H9 (cell line): ENCODE measurements at regions not wholly inside any gene's neighbourhood (a gene's known extent, or its start where the extent isn't known, plus 50 kb on each side); places are given as distances from the start of the nearest gene placed in this dataset.

Experiments used
- DNase-seq: peaks from one replicate; pipeline ENCODE4 v3.0.0-alpha.2; 2017
- H2AFZ ChIP-seq: one replicate; pipeline ENCODE4 v1.6.1; 2013; ENCODE audit warnings: mild to moderate bottlenecking, low read length, control low read depth, moderate library complexity
- H2AK5ac ChIP-seq: 2 replicates; pipeline ENCODE4 v1.6.1; 2013; ENCODE audit warnings: low read length, control low read depth, mixed read lengths; ENCODE audit not compliant: insufficient read length
- H2BK120ac ChIP-seq: one replicate; pipeline ENCODE4 v1.6.1; 2013; ENCODE audit warnings: low read depth, mild to moderate bottlenecking, low read length, control low read depth, inconsistent platforms; ENCODE audit not compliant: poor library complexity, severe bottlenecking
- H2BK12ac ChIP-seq: 2 replicates; pipeline ENCODE4 v1.6.1; 2013; ENCODE audit warnings: low read length, control low read depth, mixed read lengths, low read depth; ENCODE audit not compliant: insufficient read length
- H2BK15ac ChIP-seq: 2 replicates; pipeline ENCODE4 v1.6.1; 2013; ENCODE audit warnings: low read depth, low read length, control low read depth
- H2BK20ac ChIP-seq: one replicate; pipeline ENCODE4 v1.6.1; 2013; ENCODE audit warnings: low read depth, mild to moderate bottlenecking, low read length, control low read depth, inconsistent platforms; ENCODE audit not compliant: poor library complexity, severe bottlenecking
- H2BK5ac ChIP-seq: 2 replicates; pipeline ENCODE4 v1.6.1; 2013; ENCODE audit warnings: low read length, control low read depth, mixed read lengths; ENCODE audit not compliant: insufficient read length
- H3K14ac ChIP-seq: 2 replicates; pipeline ENCODE4 v1.6.1; 2013; ENCODE audit warnings: low read length, control low read depth; ENCODE audit not compliant: insufficient read depth
- H3K18ac ChIP-seq: 2 replicates; pipeline ENCODE4 v1.6.1; 2013; ENCODE audit warnings: low read depth, mild to moderate bottlenecking, mixed read lengths, low read length, control low read depth; ENCODE audit not compliant: insufficient read length
- H3K23ac ChIP-seq: 2 replicates; pipeline ENCODE4 v1.6.1; 2013; ENCODE audit warnings: low read length, control low read depth, mixed read lengths, low read depth; ENCODE audit not compliant: insufficient read length
- H3K23me2 ChIP-seq: 2 replicates; pipeline ENCODE4 v1.6.1; 2013; ENCODE audit warnings: low read depth, mild to moderate bottlenecking, mixed read lengths, low read length, control low read depth; ENCODE audit not compliant: insufficient read length, poor library complexity, severe bottlenecking
- H3K27ac ChIP-seq: 2 replicates; pipeline ENCODE4 v1.5.1; 2013; ENCODE audit warnings: low read length, control low read depth, mixed read lengths, low read depth; ENCODE audit not compliant: insufficient read length
- H3K27me3 ChIP-seq: 2 replicates; pipeline ENCODE4 v1.6.1; 2013; ENCODE audit warnings: low read length, control low read depth, inconsistent platforms; ENCODE audit not compliant: insufficient read depth
- H3K4ac ChIP-seq: 2 replicates; pipeline ENCODE4 v1.6.1; 2013; ENCODE audit warnings: low read depth, mild to moderate bottlenecking, control low read depth, inconsistent platforms, low read length, moderate library complexity
- H3K4me1 ChIP-seq: 2 replicates; pipeline ENCODE4 v1.6.1; 2013; ENCODE audit warnings: low read length, control low read depth, inconsistent platforms; ENCODE audit not compliant: insufficient read depth
- H3K4me2 ChIP-seq: 2 replicates; pipeline ENCODE4 v1.6.1; 2013; ENCODE audit warnings: low read length, control low read depth, mixed read lengths; ENCODE audit not compliant: insufficient read length, insufficient read depth
- H3K56ac ChIP-seq: 2 replicates; pipeline ENCODE4 v1.6.1; 2013; ENCODE audit warnings: low read depth, mild to moderate bottlenecking, mixed read lengths, low read length, control low read depth; ENCODE audit not compliant: insufficient read length
- H3K79me1 ChIP-seq: 2 replicates; pipeline ENCODE4 v1.6.1; 2013; ENCODE audit warnings: low read depth, mild to moderate bottlenecking, moderate library complexity, low read length, control low read depth, inconsistent platforms; ENCODE audit not compliant: insufficient read depth, poor library complexity, severe bottlenecking
- H3K79me2 ChIP-seq: 2 replicates; pipeline ENCODE4 v1.6.1; 2013; ENCODE audit warnings: low read length, control low read depth, inconsistent platforms; ENCODE audit not compliant: insufficient read depth
- H3K9ac ChIP-seq: 2 replicates; pipeline ENCODE4 v1.6.1; 2013; ENCODE audit warnings: low read length, control low read depth, mixed read lengths; ENCODE audit not compliant: insufficient read length; ENCODE audit errors: extremely low read depth
- H3K9me3 ChIP-seq: one replicate; pipeline ENCODE4 v1.6.1; 2013; ENCODE audit warnings: low read depth, low read length, inconsistent platforms; ENCODE audit not compliant: control insufficient read depth
- H3T11ph ChIP-seq: one replicate; pipeline ENCODE4 v1.6.1; 2013; ENCODE audit warnings: mild to moderate bottlenecking, low read length, control low read depth, inconsistent platforms
- H4K20me1 ChIP-seq: one replicate; pipeline ENCODE4 v1.6.1; 2013; ENCODE audit not compliant: control insufficient read depth, insufficient read length, insufficient read depth
- H4K5ac ChIP-seq: 2 replicates; pipeline ENCODE4 v1.6.1; 2013; ENCODE audit warnings: low read depth, mild to moderate bottlenecking, mixed read lengths, low read length, control low read depth; ENCODE audit not compliant: insufficient read length
- H4K8ac ChIP-seq: replicated peaks from 2 replicates; pipeline ENCODE4 v1.6.1; 2013; ENCODE audit warnings: low read length, control low read depth, mixed read lengths, low read depth; ENCODE audit not compliant: insufficient read length
- H4K91ac ChIP-seq: 2 replicates; pipeline ENCODE4 v1.6.1; 2013; ENCODE audit warnings: low read depth, mild to moderate bottlenecking, moderate library complexity, mixed read lengths, low read length, control low read depth; ENCODE audit not compliant: insufficient read length
- H3K27ac Mint-ChIP-seq, 3 experiments: 2 replicates in 2 of 3; 3 replicates in 1 of 3; pipeline ENCODE4 v1.8.0; 2020 to 2021; ENCODE audit warnings: mixed read lengths in 3 of 3, mild to moderate bottlenecking in 1 of 3, moderate library complexity in 1 of 3
- H3K27me3 Mint-ChIP-seq: 2 replicates; pipeline ENCODE4 v1.8.0; 2021; ENCODE audit warnings: low read depth, mild to moderate bottlenecking, moderate library complexity, mixed read lengths
- H3K36me3 Mint-ChIP-seq, 3 experiments: 2 replicates in 2 of 3; 3 replicates in 1 of 3; pipeline ENCODE4 v1.8.0; 2020 to 2021; ENCODE audit warnings: low read depth in 3 of 3, mixed read lengths in 3 of 3; ENCODE audit not compliant: insufficient read depth in 1 of 3
- H3K4me1 Mint-ChIP-seq, 2 experiments: 2 replicates each; pipeline ENCODE4 v1.8.0; 2020; ENCODE audit warnings: mixed read lengths in 2 of 2
- H3K4me3 Mint-ChIP-seq, 2 experiments: 2 replicates in 1 of 2; 3 replicates in 1 of 2; pipeline ENCODE4 v1.8.0; 2020 to 2021; ENCODE audit warnings: mild to moderate bottlenecking in 2 of 2, mixed read lengths in 2 of 2, moderate library complexity in 1 of 2
- H3K9me3 Mint-ChIP-seq, 2 experiments: 2 replicates in 1 of 2; 3 replicates in 1 of 2; pipeline ENCODE4 v1.8.0; 2020; ENCODE audit warnings: mild to moderate bottlenecking in 2 of 2, mixed read lengths in 2 of 2, moderate library complexity in 1 of 2
- CTCF ChIP-seq: fragments of 200-600 bp; sonication (generic); conservative IDR thresholded peaks from 3 replicates; pipeline ENCODE4 v1.8.0; 2021; ENCODE audit warnings: antibody characterized with exemption, mild to moderate bottlenecking
- WGBS: extraction: QIAGEN DNeasy Blood & Tissue Kit; methylation state at CpG from one replicate; pipeline ENCODE4 v1.1.7; 2013; ENCODE audit warnings: missing lambda C conversion rate, low lambda C conversion rate, mixed read lengths; ENCODE audit not compliant: insufficient read length; ENCODE audit errors: extremely low coverage; 5-methylcytosine and 5-hydroxymethylcytosine counted together

GRCh38 chr18:75533950-75534349 lies 106.4 kb upstream of the SMIM21 start:
- H2BK20ac ChIP-seq, result no peak overlapping the region
- no peak overlapping the region for H3K4me3 Mint-ChIP-seq
- H4K8ac ChIP-seq, result no peak overlapping the region
- no peak overlapping the region for H3K56ac ChIP-seq
- no peak overlapping the region for H3K4ac ChIP-seq
- H3K23me2 ChIP-seq, result no peaks in the 10 kb centered on the region
- H3K27ac Mint-ChIP-seq, result no peak overlapping the region
- peaks cover 7 to 8% of the 10 kb centered on the region in 2 experiments for H3K4me1 Mint-ChIP-seq
- H2BK120ac ChIP-seq, result no peak overlapping the region
- no peaks in the 10 kb centered on the region for H3K9me3 ChIP-seq
- H3K9me3 Mint-ChIP-seq, result no peaks in the 10 kb centered on the region
- no peak overlapping the region for H2BK15ac ChIP-seq
- H3K27me3 Mint-ChIP-seq, result no peaks in the 10 kb centered on the region
- no peaks in the 10 kb centered on the region for H3K36me3 Mint-ChIP-seq
- H4K5ac ChIP-seq, result no peak overlapping the region
- no peak overlapping the region for H3K27ac ChIP-seq
- H3K14ac ChIP-seq, result no peak overlapping the region
- no peaks in the 10 kb centered on the region for H3K79me2 ChIP-seq
- H2AK5ac ChIP-seq, result no peak overlapping the region
- no peaks in the 10 kb centered on the region for H3K4me1 ChIP-seq
- TF ChIP-seq CTCF, result no peak
- H3K4me2 ChIP-seq, result no peak overlapping the region
- no peak overlapping the region for H3K18ac ChIP-seq
- no peak overlapping the region for H3K9ac ChIP-seq
- H4K91ac ChIP-seq, result no peak overlapping the region
- no peaks in the 10 kb centered on the region for H3K27me3 ChIP-seq
- no peaks in the 10 kb centered on the region for H4K20me1 ChIP-seq
- WGBS, result no CpG with 5 or more reads among the region's 5 CpGs
- no peak overlapping the region for H2BK5ac ChIP-seq
- no peak for DNase-seq
- no peak overlapping the region for H2BK12ac ChIP-seq
- H2AFZ ChIP-seq, result no peak overlapping the region
- no peaks in the 10 kb centered on the region for H3K79me1 ChIP-seq
- H3T11ph ChIP-seq, result no peak overlapping the region
- no peak overlapping the region for H3K23ac ChIP-seq
